HepG2 (cell line): ENCODE measurements at regions not wholly inside any gene's neighbourhood (a gene's known extent, or its start where the extent isn't known, plus 50 kb on each side); places are given as distances from the start of the nearest gene placed in this dataset.

Source experiments
- ATAC-seq: fragments of 200-7000 bp; cut with Tn5 transposase; 3 replicates; pipeline ENCODE4 v1.9.1; 2020; ENCODE audit warnings: mild to moderate bottlenecking, moderate library complexity
- BruUV-seq: library from RNA; stranded (reverse); fragments of 400-500 nt; replicated peaks from 2 replicates; lab custom pipeline; 2021; lab: Mats Ljungman, UMichigan
- CTCF ChIA-PET: fragments of 300-600 bp; formaldehyde crosslinking; extraction: SDS; loops from one replicate; lab custom pipeline; 2021; ENCODE audit warnings: low total read pairs, inconsistent platforms, low intra/inter-chr PET ratio; lab: Yijun Ruan, JAX
- POLR2A ChIA-PET: fragments of 350-600 bp; sonication (Branson Sonifier 250); formaldehyde crosslinking; loops from one replicate; lab custom pipeline; 2020; ENCODE audit warnings: antibody characterized with exemption, inconsistent platforms; lab: Yijun Ruan, JAX
- DNase-seq: peaks from one replicate; pipeline ENCODE4 v3.0.0-alpha.2; 2015; ENCODE audit warnings: low spot score
- FAIRE-seq: peaks from 3 replicates; lab custom pipeline; 2011; peaks lifted over from hg19 to GRCh38; lab: Jason Lieb, UNC
- H2AFZ ChIP-seq: one replicate; pipeline ENCODE4 v1.6.1; 2011; ENCODE audit warnings: low read length, inconsistent platforms
- H3K27ac ChIP-seq: fragments of 300-600 bp; 3 replicates; pipeline ENCODE4 v1.8.0; 2011; ENCODE audit warnings: mixed run types, mild to moderate bottlenecking, mixed read lengths, low read length, inconsistent platforms; ENCODE audit not compliant: insufficient read depth; ENCODE audit errors: extremely low read length
- H3K27me3 ChIP-seq, 2 experiments: fragments of 200-600 bp in 1 of 2; 2 replicates in 1 of 2; 3 replicates in 1 of 2; pipeline versions ENCODE4 v1.6.0 to v1.8.0; 2011; ENCODE audit warnings: low read length in 2 of 2, mild to moderate bottlenecking in 2 of 2, moderate library complexity in 2 of 2, inconsistent platforms in 1 of 2; ENCODE audit not compliant: insufficient read depth in 2 of 2, control insufficient read depth in 1 of 2
- H3K36me3 ChIP-seq, 2 experiments: fragments of 200-600 bp in 1 of 2; replicated peaks in 1 of 2; 2 replicates in 1 of 2; 3 replicates in 1 of 2; pipeline versions ENCODE4 v1.5.1 to v1.8.0; 2011; ENCODE audit warnings: low read length in 2 of 2, inconsistent platforms in 1 of 2; ENCODE audit not compliant: insufficient read depth in 2 of 2, control insufficient read depth in 1 of 2
- H3K4me1 ChIP-seq: 2 replicates; pipeline ENCODE4 v1.5.1; 2012; ENCODE audit warnings: low read length, inconsistent platforms; ENCODE audit not compliant: insufficient read depth
- H3K4me2 ChIP-seq: 2 replicates; pipeline ENCODE4 v1.6.0; 2011; ENCODE audit warnings: low read depth, low read length, inconsistent platforms
- H3K4me3 ChIP-seq, 3 experiments: fragments of 200-600 bp in 1 of 3; sonication (generic), shearing (Covaris generic) in 1 of 3; replicated peaks in 1 of 3; 2 replicates each; pipeline ENCODE4 v1.5.1; 2011 to 2016; ENCODE audit warnings: low read length in 3 of 3, inconsistent platforms in 2 of 3, low read depth in 2 of 3, mild to moderate bottlenecking in 2 of 3, control low read depth in 1 of 3, mixed read lengths in 1 of 3; ENCODE audit not compliant: insufficient read depth in 1 of 3
- H3K79me2 ChIP-seq: one replicate; pipeline ENCODE4 v1.6.1; 2011; ENCODE audit warnings: low read length, inconsistent platforms; ENCODE audit not compliant: insufficient read depth
- H3K9ac ChIP-seq: 2 replicates; pipeline ENCODE4 v1.6.0; 2011; ENCODE audit warnings: mild to moderate bottlenecking, low read depth, low read length, inconsistent platforms; ENCODE audit not compliant: insufficient read depth
- H3K9me3 ChIP-seq: 2 replicates; pipeline ENCODE4 v1.5.1; 2012; ENCODE audit warnings: mild to moderate bottlenecking, low read length
- H4K20me1 ChIP-seq: 2 replicates; pipeline ENCODE4 v1.6.0; 2011; ENCODE audit warnings: inconsistent platforms, mild to moderate bottlenecking, low read length, moderate library complexity; ENCODE audit not compliant: insufficient read depth
- CCDC6 ChIP-seq: sonication (generic); formaldehyde crosslinking; IDR thresholded peaks from 2 replicates; pipeline ENCODE4 v1.8.1; 2022; ENCODE audit warnings: mild to moderate bottlenecking, missing genetic modification reagents, moderate library complexity
- FOSL1 ChIP-seq: sonication (generic); formaldehyde crosslinking; IDR thresholded peaks from 2 replicates; pipeline ENCODE4 v1.9.0; 2021; ENCODE audit warnings: missing genetic modification reagents, borderline replicate concordance
- JDP2 ChIP-seq: sonication (generic); formaldehyde crosslinking; IDR thresholded peaks from 2 replicates; pipeline ENCODE4 v1.8.1; 2022; ENCODE audit warnings: missing genetic modification reagents, borderline replicate concordance
- JUND ChIP-seq: sonication (generic); formaldehyde crosslinking; IDR thresholded peaks from 2 replicates; pipeline ENCODE4 v1.8.0; 2022; ENCODE audit warnings: mild to moderate bottlenecking, missing genetic modification reagents
- KDM5A ChIP-seq: fragments of 200-600 bp; sonication (generic); IDR thresholded peaks from 2 replicates; pipeline ENCODE4 v1.7.0; 2018; ENCODE audit warnings: antibody characterized with exemption, mild to moderate bottlenecking, low read length, borderline replicate concordance
- KDM6A ChIP-seq: IDR thresholded peaks from 2 replicates; pipeline ENCODE4 v1.6.1; 2016; ENCODE audit warnings: low read depth
- RAD51 ChIP-seq: fragments of 450-650 bp; IDR thresholded peaks from 2 replicates; pipeline ENCODE4 v1.6.1; 2016; ENCODE audit warnings: borderline replicate concordance
- RARG ChIP-seq: sonication (generic); formaldehyde crosslinking; IDR thresholded peaks from 2 replicates; pipeline ENCODE4 v1.4.0; 2020; ENCODE audit warnings: low read depth, mild to moderate bottlenecking, missing genetic modification reagents
- RXRB ChIP-seq: IDR thresholded peaks from 2 replicates; pipeline ENCODE4 v1.6.1; 2016; ENCODE audit warnings: borderline replicate concordance, missing genetic modification reagents, missing compliant biosample characterization
- SIX1 ChIP-seq: sonication (generic); formaldehyde crosslinking; IDR thresholded peaks from 2 replicates; pipeline ENCODE4 v1.4.0; 2020; ENCODE audit warnings: missing genetic modification reagents, borderline replicate concordance
- SMAD9 ChIP-seq: sonication (generic); formaldehyde crosslinking; IDR thresholded peaks from 2 replicates; pipeline ENCODE4 v1.5.1; 2020; ENCODE audit warnings: mild to moderate bottlenecking, missing genetic modification reagents
- SP1 ChIP-seq, 2 experiments: fragments of 450-650 bp in 1 of 2; sonication (generic) in 1 of 2; formaldehyde crosslinking in 1 of 2; IDR thresholded peaks; 2 replicates each; pipeline versions ENCODE4 v1.4.0 to v1.6.1; 2016 to 2020; ENCODE audit warnings: missing genetic modification reagents in 1 of 2
- ZNF788 ChIP-seq: sonication (generic); formaldehyde crosslinking; IDR thresholded peaks from 2 replicates; pipeline ENCODE4 v1.5.0; 2020; ENCODE audit warnings: mild to moderate bottlenecking, missing genetic modification reagents, borderline replicate concordance
- ZSCAN29 ChIP-seq: sonication (generic); formaldehyde crosslinking; conservative IDR thresholded peaks from 2 replicates; pipeline ENCODE4 v1.4.0; 2020; ENCODE audit warnings: mild to moderate bottlenecking, missing genetic modification reagents
- WGBS: methylation state at CpG from one replicate; pipeline ENCODE4 v1.1.6; 2017; ENCODE audit warnings: low lambda C conversion rate; 5-methylcytosine and 5-hydroxymethylcytosine counted together
- in situ Hi-C: cut with HindIII; loops from 2 replicates; pipeline ENCODE4 v1.10.0; 2017; ENCODE audit warnings: low pct_unique_long_range_greater_than_20kb; ENCODE audit not compliant: extremely low pct_ligation_motif_present
- intact Hi-C: fragments of 100-400 bp; cut with micrococcal nuclease; formaldehyde crosslinking; loops from one replicate; pipeline ENCODE4 v1.10.0; 2022; ENCODE audit not compliant: unreplicated experiment
- TF ChIP-seq, protein P1 (sequence below): sonication (generic); IDR thresholded peaks from 2 replicates; pipeline ENCODE4 v1.6.1; 2016; ENCODE audit warnings: low read depth, borderline replicate concordance
- TF ChIP-seq, protein P2 (sequence below): sonication (generic); formaldehyde crosslinking; IDR thresholded peaks from 2 replicates; pipeline ENCODE4 v1.8.0; 2022; ENCODE audit warnings: mild to moderate bottlenecking, missing genetic modification reagents, moderate library complexity
- TF ChIP-seq, protein P3 (sequence below): sonication (generic); formaldehyde crosslinking; IDR thresholded peaks from 2 replicates; pipeline ENCODE4 v1.9.0; 2021; ENCODE audit warnings: mild to moderate bottlenecking, missing genetic modification reagents

DNA sequence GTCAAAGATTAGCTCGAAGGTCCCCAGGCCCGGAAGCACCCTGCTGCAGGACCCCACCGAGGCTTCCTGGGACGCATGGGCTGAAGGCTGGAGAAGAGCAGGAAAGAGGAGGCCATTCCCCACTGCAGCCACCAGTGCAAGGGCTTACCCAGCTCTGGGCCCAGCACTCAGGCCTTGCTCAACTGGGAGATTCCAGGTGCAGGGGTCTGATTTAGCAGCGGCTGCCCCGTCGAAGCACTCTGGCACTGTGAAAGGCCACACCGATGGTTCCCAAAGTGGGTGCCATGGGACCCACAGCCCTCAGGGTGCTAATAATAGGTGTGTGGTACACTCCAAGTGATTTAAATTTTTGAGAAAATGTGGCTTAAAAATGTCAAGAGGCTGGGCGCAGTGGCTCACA lies 130.9 kb downstream of the OAT start:
- WGBS, result 73% methylated on average over 8 of the region's 9 CpGs
- Histone ChIP-seq H3K9ac (no peak overlapping the region), H3K9me3 (no peaks in the 10 kb centered on the region), H3K4me2 (no peak overlapping the region)
- in situ Hi-C loops, result no loop called here
- CTCF ChIA-PET, result no interaction called here
- no peak for TF ChIP-seq SIX1 (CRISPR knock-in tag)
- TF ChIP-seq, protein P1, sequence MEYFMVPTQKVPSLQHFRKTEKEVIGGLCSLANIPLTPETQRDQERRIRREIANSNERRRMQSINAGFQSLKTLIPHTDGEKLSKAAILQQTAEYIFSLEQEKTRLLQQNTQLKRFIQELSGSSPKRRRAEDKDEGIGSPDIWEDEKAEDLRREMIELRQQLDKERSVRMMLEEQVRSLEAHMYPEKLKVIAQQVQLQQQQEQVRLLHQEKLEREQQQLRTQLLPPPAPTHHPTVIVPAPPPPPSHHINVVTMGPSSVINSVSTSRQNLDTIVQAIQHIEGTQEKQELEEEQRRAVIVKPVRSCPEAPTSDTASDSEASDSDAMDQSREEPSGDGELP, result no peak
- no peak for TF ChIP-seq CCDC6 (CRISPR knock-in tag)
- TF ChIP-seq KDM6A, result no peak
- no peak for TF ChIP-seq RXRB
- TF ChIP-seq, protein P2, sequence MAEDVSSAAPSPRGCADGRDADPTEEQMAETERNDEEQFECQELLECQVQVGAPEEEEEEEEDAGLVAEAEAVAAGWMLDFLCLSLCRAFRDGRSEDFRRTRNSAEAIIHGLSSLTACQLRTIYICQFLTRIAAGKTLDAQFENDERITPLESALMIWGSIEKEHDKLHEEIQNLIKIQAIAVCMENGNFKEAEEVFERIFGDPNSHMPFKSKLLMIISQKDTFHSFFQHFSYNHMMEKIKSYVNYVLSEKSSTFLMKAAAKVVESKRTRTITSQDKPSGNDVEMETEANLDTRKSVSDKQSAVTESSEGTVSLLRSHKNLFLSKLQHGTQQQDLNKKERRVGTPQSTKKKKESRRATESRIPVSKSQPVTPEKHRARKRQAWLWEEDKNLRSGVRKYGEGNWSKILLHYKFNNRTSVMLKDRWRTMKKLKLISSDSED, result no peak
- TF ChIP-seq JUND (CRISPR knock-in tag), result no peak
- no peak for TF ChIP-seq SP1 (IDR thresholded peaks at IDR 0.05)
- TF ChIP-seq SP1 (CRISPR knock-in tag; IDR thresholded peaks at IDR 0.05), result no peak
- TF ChIP-seq SMAD9 (CRISPR knock-in tag), result no peak
- TF ChIP-seq, protein P3, sequence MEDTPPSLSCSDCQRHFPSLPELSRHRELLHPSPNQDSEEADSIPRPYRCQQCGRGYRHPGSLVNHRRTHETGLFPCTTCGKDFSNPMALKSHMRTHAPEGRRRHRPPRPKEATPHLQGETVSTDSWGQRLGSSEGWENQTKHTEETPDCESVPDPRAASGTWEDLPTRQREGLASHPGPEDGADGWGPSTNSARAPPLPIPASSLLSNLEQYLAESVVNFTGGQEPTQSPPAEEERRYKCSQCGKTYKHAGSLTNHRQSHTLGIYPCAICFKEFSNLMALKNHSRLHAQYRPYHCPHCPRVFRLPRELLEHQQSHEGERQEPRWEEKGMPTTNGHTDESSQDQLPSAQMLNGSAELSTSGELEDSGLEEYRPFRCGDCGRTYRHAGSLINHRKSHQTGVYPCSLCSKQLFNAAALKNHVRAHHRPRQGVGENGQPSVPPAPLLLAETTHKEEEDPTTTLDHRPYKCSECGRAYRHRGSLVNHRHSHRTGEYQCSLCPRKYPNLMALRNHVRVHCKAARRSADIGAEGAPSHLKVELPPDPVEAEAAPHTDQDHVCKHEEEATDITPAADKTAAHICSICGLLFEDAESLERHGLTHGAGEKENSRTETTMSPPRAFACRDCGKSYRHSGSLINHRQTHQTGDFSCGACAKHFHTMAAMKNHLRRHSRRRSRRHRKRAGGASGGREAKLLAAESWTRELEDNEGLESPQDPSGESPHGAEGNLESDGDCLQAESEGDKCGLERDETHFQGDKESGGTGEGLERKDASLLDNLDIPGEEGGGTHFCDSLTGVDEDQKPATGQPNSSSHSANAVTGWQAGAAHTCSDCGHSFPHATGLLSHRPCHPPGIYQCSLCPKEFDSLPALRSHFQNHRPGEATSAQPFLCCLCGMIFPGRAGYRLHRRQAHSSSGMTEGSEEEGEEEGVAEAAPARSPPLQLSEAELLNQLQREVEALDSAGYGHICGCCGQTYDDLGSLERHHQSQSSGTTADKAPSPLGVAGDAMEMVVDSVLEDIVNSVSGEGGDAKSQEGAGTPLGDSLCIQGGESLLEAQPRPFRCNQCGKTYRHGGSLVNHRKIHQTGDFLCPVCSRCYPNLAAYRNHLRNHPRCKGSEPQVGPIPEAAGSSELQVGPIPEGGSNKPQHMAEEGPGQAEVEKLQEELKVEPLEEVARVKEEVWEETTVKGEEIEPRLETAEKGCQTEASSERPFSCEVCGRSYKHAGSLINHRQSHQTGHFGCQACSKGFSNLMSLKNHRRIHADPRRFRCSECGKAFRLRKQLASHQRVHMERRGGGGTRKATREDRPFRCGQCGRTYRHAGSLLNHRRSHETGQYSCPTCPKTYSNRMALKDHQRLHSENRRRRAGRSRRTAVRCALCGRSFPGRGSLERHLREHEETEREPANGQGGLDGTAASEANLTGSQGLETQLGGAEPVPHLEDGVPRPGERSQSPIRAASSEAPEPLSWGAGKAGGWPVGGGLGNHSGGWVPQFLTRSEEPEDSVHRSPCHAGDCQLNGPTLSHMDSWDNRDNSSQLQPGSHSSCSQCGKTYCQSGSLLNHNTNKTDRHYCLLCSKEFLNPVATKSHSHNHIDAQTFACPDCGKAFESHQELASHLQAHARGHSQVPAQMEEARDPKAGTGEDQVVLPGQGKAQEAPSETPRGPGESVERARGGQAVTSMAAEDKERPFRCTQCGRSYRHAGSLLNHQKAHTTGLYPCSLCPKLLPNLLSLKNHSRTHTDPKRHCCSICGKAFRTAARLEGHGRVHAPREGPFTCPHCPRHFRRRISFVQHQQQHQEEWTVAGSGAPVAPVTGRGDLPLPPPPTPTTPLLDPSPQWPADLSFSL, result no peak
- TF ChIP-seq RAD51, result no peak
- TF ChIP-seq ZSCAN29 (CRISPR knock-in tag), result no peak
- TF ChIP-seq RARG, result no peak
- no peak for TF ChIP-seq ZNF788 (CRISPR knock-in tag)
- TF ChIP-seq JDP2 (CRISPR knock-in tag), result no peak
- TF ChIP-seq KDM5A, result no peak
- no peak for TF ChIP-seq FOSL1 (CRISPR knock-in tag)
- TF ChIP-seq, all 625 proteins: peak for 0
- H3K79me2 ChIP-seq, result no peaks in the 10 kb centered on the region
- H3K4me1 ChIP-seq, result no peaks in the 10 kb centered on the region
- H4K20me1 ChIP-seq, result no peaks in the 10 kb centered on the region
- intact Hi-C loops, result no loop called here
- H3K27me3 ChIP-seq, result peaks cover 0 to 24% of the 10 kb centered on the region in 2 experiments; a peak in 3 of 5 replicates
- H3K4me3 ChIP-seq, result no peak overlapping the region
- ATAC-seq, result no peak
- no peak for FAIRE-seq
- H2AFZ ChIP-seq, result no peak overlapping the region
- H3K36me3 ChIP-seq, result no peaks in the 10 kb centered on the region
- BruUV-seq, result no TSS peak
- no peak overlapping the region for H3K27ac ChIP-seq
- no peak for DNase-seq
- POLR2A ChIA-PET, result no interaction called here
